ENCODE measurements at regions not wholly inside any gene's neighbourhood (a gene's known extent, or its start where the extent isn't known, plus 50 kb on each side); places are given as distances from the start of the nearest gene placed in this dataset.

GRCh38 chr2:23198316-23199114 is 186.5 kb upstream of the KLHL29 start:
- ChIA-PET POLR2A (no interaction called here), CTCF (interaction anchor here (0.6 to 2.1 kb wide), 24 partner anchors 8 to 1145 kb away, joined by 3 to 8 read pairs (median 4); no protein-coding TSS in a partner anchor)
- Histone ChIP-seq H3K9me3 (ENCODE audit: control insufficient read depth, insufficient read depth, low read depth, low read length) (no peaks in the 10 kb centered on the region), H3K4me1 (ENCODE audit: control insufficient read depth, insufficient read depth, low read length) (no peaks in the 10 kb centered on the region), H3K36me3 (ENCODE audit: control insufficient read depth in 2 of 2, insufficient read depth in 1 of 2, low read length in 2 of 2) (no peaks in the 10 kb centered on the region), H3K4me3 (ENCODE audit: low read depth, low read length) (no peak overlapping the region), H3K27ac (ENCODE audit: extremely low read depth, low read depth, low read length) (no peak overlapping the region)
- no peak for TF ChIP-seq INSM2 (tag by site-specific recombination; IDR thresholded peaks at IDR 0.05)
- no peak for TF ChIP-seq ZNF362 (tag by site-specific recombination; IDR thresholded peaks at IDR 0.05)
- TF ChIP-seq SCRT2 (tag by site-specific recombination; IDR thresholded peaks at IDR 0.05), result no peak
- no peak for TF ChIP-seq PATZ1 (tag by site-specific recombination; IDR thresholded peaks at IDR 0.05)
- TF ChIP-seq ZNF398 (tag by site-specific recombination; IDR thresholded peaks at IDR 0.05), result no peak
- no peak for TF ChIP-seq ZBTB49 (tag by site-specific recombination; IDR thresholded peaks at IDR 0.05; ENCODE audit: low read depth)
- no peak for TF ChIP-seq ZNF184 (tag by site-specific recombination; IDR thresholded peaks at IDR 0.05)
- TF ChIP-seq ZNF548 (tag by site-specific recombination; IDR thresholded peaks at IDR 0.05), result no peak
- TF ChIP-seq PRDM4 (tag by site-specific recombination; IDR thresholded peaks at IDR 0.05), result no peak
- no peak for TF ChIP-seq ZNF747 (tag by site-specific recombination; IDR thresholded peaks at IDR 0.05)
- TF ChIP-seq ZNF311 (tag by site-specific recombination; IDR thresholded peaks at IDR 0.05; ENCODE audit: borderline replicate concordance), result no peak
- no peak for TF ChIP-seq ZNF610 (tag by site-specific recombination; IDR thresholded peaks at IDR 0.05; ENCODE audit: borderline replicate concordance)
- TF ChIP-seq ZIC2 (tag by site-specific recombination; IDR thresholded peaks at IDR 0.05), result no peak
- TF ChIP-seq CTCF (tag by site-specific recombination; IDR thresholded peaks at IDR 0.05), result no peak
- TF ChIP-seq ZNF175 (tag by site-specific recombination; IDR thresholded peaks at IDR 0.05), result no peak
- TF ChIP-seq HOXC10 (CRISPR knock-in tag; IDR thresholded peaks at IDR 0.05), result no peak
- TF ChIP-seq ZBTB6 (tag by site-specific recombination; IDR thresholded peaks at IDR 0.05), result no peak
- no peak for TF ChIP-seq ZFP3 (tag by site-specific recombination; IDR thresholded peaks at IDR 0.05; ENCODE audit: low read depth)

Data from HEK293 (cell line).